NCI-H774 (cell line): ENCODE measurements at regions not wholly inside any gene's neighbourhood (a gene's known extent, or its start where the extent isn't known, plus 50 kb on each side); places are given as distances from the start of the nearest gene placed in this dataset.

Experiments
- DNase-seq: peaks from one replicate; lab custom pipeline; 2025; lab: John Stamatoyannopoulos, UW

DNA sequence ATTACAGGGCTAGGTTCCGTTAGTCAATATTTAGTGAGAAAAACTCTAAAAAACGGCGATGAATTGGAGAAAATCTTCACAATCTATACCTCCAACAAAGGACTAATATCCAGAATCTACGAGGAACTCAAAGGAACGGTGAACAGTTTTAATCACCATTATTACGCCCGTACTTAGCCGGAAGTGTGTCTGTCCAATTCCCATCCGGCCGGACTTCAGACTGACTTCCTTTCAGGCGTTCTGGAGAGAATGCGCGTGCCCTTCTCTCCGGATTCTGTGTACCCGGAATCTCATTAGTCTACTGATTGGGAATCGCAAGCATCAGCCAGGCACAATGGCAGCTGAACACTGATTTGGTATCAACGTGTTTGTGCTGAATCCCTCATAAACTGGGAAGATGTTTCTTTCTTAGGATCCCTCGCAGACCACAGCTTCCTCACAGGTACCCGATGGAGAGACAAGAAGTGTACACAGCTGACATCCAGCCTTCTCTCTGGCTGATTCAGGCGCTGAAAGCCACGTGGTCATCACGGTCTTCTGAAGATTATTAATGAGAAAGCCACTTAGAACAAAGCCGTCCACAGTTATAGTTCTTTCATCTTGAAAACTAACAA, 239.9 kb downstream of the ZNF516 start:
- DNase-seq = peak; percentile 41

DNA sequence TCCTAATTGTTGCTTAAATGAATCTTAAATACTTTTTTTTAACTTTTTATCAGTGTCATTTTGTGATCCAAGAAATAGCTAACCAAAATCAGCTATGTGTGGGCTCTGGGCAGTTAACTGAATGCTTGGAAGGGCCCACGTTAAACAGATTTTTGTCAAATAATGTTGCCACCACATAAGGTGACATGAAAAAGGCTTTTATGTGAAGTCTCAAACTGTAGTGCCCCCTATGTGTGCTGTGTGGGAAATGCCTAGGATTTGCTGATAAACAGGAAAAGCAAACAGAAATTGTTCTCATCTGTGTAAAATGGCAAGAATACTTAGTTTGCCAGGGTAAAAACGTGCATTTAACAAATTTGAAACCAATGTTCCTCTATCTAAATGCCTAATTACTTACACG, 242.2 kb downstream of the ZNF516 start:
- DNase-seq = no peak

DNA sequence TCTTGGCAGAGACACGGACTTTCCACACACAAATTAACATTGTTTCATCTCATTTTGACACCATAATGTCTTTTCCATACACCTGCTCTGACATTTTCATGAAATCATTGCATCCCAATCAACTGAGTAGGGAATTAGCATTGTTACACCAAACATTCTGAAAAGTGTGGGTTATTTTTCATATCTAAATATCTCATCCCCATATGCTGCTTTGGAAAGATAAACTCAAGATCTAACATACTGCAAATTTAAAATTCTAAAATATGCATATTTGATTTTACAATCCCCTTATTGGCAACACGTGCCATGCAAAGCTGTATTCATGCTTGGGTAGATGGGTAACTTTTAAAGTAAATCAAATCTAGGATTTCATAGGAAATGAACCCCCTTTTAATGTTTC, 242.9 kb downstream of the ZNF516 start:
- DNase-seq = no peak

DNA sequence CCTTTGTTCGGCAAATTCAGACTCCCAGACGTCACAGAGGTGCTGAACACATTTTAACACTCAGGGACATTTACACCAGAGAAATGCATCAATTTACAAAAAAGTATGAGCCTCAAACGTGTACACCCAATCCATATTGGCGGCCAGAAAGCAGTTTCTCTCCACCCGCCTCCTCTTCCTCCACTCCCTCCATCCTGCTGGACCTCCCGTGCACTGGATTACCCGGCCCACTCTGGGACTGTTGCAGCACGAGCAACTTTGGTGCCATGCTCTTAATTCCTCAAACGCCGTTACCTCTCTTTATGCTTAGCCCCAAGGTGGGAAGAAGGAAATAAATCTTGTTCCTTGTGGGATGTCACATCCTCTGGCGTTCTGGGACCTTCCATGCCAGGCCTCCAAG, 243.4 kb downstream of the ZNF516 start:
- DNase-seq = no peak

DNA sequence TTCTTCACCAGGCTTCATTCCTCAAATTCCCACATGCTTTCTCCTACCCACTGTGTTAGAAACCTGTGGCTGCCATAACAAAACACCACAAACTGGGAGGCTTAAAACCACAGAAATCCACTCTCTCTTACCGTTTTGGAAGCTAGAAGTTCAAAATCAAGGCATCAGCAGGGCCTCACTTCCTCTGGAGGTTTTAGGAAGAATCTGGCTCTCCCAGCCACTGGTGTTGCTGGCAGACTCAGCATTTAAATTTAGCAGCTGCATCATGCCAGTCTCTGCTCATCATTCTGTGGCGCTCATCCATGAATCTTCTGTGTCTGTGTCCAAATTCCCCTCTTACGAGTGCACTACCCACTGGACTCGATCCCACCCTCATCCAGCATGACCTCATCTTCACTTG, 248.5 kb downstream of the ZNF516 start:
- no peak for DNase-seq

DNA sequence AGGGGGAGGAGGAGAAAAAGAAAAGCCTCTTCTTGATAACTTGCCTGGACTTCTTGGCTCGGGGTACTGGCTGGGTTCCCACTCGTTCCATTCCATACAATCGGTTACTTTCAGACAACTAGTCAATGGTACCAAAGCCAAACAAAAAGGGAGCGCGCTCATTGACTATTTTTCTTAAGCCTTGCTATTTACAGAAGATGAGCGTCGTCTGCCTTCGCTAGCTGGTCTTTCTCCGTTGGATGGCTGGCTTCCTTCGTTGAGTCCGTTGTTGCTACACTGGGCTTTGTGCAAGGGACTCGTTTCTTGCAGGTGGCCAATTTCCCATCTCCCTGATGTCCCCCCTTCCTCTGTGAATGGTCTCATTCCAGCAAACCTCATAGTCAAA, 260.4 kb downstream of the ZNF516 start:
- DNase-seq = no peak

DNA sequence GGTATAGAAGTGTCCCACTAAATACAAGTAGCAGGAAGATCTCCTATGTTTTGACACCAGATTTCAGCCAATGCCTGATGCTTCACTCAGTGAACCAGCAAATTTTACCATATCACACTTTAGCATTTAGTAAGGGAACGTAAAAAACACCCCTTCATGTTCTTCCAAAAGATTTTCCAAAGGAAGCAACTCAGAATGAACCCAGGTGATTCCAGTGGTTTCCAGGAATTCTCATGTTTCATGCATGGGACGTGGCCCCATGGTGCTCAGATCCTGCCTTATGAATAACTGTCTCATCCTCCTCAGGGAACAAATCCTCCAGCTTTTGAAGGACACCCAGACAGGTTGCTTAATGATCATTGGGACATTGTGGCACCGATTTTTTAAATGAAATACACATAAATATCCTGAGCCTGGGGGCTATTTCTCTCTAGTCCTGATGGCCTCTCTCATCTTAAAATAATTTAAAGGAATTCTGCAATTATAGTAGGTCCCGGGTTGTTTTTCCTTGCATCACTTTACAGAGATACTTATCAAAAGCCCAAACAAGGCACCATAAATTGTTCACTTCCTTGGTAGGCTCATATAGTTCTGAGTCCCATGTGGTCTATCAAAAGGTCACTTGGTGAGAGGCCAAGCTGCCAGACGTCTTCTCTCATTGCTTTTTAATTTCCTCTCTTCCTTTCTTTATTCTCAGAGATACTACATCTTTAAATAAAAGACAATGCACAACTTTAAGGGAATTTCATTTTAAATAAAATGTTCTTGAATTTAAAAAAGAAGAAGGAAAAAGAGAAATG, 261.0 kb downstream of the ZNF516 start:
- DNase-seq = no peak

DNA sequence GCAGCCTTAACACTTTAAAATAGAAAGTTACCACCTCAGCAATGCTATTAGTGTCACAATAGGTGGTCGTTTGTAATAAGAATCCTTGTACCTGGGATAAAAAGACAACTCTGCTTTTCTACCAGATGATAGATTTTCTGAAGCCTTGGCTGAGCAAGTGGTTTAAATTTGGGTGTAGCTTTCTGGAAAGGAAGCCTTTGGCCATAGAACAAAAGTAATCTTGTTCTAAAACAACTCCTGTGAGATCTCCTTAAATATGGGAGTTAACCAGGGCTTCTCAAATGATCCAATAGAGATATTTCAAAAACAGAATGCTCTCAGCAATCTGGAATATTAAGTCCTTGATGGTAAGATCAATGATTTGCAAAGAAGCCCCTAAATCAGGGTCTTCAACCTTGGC, 261.6 kb downstream of the ZNF516 start:
- DNase-seq = no peak

DNA sequence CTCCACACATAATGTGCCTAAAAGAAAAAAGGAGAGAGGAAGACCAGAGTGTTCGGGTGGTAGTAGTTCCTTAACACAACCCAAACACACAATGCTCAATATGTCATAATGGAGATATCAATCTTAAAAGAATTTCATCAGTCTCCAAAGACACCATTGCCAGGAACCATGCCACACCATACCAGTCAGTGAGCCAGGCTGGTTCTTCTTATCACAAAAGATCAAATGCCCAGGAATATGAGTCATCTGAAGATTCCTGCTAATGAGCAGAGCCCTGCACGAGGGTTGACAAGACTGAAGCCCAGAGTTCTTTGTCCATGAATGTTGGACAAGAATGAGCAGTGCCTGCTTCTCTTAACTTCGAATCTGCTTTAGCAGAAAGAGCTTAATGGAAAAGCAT, 262.3 kb downstream of the ZNF516 start:
- no peak for DNase-seq

DNA sequence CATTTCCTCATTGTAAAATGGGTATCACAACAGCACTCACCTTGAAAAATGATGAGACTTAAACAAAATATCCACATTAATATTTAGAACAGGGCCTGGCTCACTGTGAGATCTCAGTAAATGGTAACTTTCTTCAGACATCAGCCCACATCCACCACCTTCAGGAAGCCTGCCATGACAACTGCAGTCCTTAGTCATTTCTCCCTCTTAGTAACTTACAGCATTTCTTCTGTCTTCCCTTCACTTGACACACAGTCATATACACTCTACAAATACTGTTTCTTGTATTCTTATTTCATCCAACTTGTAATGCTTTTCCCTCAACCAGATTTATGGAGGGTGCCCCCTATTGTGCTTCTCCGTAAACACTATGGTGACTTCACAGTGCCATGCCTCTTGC, 263.0 kb downstream of the ZNF516 start:
- no peak for DNase-seq

DNA sequence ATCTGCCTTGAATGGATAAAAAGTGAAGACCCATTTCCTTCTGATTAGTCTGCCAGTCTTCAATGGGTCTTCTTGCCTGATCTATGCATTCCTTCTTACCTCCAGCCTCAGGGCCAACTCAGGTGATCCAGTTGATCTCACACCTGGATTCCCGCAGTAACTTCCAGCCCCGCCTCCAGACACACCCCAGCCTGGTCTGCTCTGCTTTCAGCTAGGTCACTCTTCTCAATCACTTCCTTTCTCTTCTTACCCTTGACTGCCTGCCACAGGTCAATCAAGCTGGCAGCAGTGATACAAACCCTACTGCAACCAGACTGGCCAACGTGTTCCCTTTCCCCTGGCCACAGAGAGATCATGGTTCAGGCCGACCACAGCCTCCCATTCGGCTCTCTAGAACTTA, 263.6 kb downstream of the ZNF516 start:
- DNase-seq = no peak

DNA sequence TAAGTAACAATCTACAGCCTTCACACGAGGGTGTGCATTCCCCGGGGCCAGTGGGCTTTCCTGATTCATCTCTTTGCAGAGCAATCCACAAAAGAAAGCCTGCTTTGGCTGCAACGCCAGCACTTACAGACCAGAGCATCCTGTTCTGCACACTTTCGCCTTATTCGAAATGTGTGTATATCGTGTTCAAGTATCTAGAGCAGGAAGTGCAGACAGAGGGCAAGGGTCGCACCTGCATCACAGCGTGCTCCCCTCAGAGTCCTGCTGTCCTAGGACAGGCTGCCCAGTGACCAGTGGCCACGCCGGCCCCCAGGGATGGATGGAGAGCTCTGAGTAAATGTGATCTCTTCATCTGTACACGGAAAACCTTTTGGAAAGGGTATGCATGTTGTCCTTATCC, 264.3 kb downstream of the ZNF516 start:
- no peak for DNase-seq

DNA sequence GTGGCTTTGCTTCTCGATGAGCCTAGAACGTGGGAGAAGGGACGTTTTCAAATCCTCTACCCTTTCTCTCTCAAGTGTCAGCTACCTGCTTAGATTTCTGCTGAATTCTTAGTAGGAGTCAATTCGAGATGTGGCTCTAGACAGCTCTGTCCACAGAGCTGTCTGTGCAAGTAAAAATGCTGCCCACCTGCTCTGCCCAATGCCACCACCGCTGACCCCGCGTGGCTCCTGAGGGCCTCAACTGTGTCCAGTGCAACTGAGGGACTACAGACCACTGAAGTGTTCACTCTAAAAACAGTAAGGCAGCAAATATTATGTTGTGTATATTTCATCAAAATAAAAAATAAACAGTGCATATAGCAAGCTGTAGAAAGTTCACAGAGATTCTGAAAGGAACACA, 266.3 kb downstream of the ZNF516 start:
- no peak for DNase-seq

DNA sequence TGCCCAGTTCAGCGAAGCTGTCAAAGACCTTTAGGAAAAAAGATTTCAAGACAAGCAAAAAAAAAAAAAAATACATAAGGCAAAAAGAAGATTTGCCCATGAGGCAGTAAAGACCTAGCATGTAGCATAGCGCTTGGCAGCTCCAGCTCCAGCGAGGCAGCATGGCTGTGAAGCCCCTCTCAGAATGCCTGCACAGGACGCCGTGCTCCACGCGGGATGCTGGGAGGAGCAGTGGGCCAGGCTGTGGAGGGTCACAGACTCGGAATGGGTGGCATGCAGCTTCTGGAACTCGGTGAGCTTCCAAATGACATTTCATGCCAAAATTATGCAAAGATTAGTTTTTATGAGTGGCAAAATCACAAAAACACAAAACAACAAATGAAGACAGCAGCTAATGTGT, 267.3 kb downstream of the ZNF516 start:
- no peak for DNase-seq

DNA sequence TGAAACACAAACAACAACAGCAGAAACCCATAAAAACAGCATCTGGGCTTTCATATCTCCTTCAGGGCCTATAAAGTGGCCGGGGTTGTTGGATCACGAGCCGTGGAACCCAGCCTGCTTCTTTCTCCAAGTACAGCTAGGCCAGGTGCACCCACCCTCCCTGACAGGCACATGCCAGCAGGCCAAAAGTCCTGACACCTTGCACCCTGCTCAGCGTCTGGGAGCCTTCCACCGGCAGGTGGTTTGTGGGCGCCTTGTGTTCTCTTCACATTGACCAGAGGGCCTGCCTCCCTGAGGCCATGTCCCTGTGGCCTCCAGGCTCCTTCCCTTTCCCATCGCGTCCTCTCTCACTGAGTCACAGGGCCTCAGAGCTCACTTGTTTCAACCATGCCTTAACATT, 271.6 kb downstream of the ZNF516 start:
- DNase-seq = no peak

DNA sequence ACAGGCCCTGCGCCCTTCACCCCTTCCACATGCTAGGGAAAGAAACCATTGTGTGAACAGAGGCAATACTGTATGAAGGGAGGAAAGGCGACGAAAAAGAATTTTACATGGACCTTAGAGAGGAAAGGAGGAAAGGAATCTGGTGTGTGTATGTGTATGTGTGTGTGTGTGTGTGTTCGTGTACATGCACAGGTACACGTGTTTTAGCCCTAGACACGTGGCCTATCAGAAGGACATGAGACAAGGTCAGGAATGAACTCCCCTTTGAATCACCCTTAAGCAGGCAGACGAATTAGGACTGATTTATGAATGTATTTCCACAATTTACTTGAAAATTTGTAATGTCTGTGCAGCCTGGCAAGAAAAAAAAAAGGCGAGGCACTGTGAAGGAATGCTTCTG, 276.0 kb downstream of the ZNF516 start:
- no peak for DNase-seq

DNA sequence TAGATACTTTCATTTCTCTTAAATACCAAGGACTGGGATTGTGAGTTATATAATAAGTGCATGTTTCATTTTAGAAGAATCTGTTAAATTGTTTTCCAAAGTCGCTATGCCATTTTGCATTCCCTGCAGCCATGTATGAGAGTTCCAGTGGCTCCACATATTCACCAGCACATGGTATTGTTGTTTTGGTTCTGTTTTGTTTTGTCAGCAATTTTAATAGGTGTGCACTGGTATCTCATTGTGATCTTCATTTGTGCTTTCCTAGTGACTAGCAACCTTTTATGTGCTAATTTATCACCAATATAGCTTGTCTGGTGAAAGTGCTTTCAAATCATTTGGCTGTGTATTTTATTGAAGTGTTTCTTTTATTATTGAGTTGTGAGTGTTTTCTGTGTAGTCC, 278.9 kb downstream of the ZNF516 start:
- no peak for DNase-seq

DNA sequence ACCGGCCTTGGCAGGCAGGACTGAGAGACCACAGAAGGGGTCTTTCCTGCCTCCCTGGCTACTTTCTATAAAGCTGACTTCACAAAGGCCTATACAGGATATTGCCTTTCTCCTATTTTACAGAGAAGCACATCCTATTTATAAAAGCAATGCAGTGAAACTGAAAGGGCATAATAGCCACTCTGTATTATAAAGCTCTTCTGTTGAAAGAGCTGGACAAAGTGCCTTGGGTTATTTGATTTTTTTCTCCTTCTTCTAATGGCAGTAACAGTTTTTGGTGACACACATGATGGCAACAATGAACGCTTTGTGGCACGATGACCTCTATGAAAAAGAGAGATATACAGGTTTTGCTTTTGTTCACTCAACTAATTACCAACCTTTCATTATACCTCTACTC, 281.1 kb downstream of the ZNF516 start:
- no peak for DNase-seq

DNA sequence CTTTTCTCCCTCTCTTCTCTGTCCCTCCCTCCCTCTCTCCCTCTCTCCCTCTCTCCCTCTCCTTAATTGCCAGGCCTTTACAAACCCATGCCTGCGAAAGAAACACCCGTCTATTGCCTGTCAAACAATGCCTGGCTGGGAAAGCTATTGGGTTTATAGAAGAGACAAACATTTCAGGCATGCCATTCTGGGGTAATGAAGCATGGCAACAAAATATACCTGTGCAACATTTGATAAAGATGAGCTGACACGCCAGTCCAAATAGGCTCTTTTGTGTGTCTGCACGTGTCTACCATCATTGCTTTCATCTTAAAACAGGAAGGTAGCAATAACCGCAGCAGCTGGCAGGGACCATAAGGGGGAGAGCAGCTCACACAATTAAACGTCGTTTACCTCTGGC, 282.1 kb downstream of the ZNF516 start:
- peak; percentile 89 for DNase-seq

DNA sequence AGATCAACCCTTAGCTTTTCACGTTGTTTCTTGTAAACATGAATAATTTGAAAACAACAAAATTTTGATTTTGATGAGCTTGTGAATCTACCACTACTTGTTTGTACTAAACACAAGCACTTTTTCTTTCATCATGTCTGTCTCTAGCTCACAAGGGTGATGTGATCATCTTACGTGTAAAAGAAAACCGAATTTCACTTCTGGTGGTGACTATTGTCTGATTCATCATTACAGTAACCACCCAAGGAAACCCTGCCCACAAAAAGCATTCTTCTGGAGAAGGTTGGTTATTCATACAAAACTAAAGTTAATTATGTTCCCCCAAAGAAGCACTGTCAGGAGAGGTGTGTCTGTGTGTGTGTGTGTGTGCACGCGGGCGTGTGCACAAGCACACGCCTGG, 285.4 kb downstream of the ZNF516 start:
- DNase-seq = no peak

DNA sequence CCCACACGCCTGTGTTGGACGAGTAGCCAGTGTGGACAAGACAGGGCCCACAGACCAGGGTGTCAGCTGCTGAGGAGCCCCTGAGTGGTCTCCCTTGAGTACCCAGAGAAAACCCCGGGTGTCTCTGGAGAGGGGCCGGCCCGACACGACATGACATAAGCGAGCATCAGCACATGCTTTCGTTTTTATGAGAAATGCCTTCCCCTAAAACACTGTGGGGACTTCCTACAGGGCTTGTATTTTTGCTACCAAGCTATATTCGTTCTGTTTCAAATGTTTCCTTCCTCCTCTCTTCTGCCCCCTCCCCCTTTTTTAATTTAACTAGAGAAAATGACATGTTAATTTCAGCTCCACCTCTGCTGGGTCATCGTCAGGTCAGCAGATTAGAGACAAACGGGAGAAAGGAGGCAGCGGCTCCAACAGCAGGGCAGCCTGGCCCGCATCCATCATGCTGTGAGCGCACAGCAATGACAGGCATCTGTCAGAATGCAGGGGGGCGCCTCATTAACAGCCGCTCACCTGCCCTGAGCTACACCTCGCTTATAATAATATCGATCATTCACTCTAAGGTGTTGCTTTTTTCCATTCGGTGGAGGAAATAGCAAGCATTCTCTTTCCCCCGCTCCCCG, 286.2 kb downstream of the ZNF516 start:
- DNase-seq = no peak

DNA sequence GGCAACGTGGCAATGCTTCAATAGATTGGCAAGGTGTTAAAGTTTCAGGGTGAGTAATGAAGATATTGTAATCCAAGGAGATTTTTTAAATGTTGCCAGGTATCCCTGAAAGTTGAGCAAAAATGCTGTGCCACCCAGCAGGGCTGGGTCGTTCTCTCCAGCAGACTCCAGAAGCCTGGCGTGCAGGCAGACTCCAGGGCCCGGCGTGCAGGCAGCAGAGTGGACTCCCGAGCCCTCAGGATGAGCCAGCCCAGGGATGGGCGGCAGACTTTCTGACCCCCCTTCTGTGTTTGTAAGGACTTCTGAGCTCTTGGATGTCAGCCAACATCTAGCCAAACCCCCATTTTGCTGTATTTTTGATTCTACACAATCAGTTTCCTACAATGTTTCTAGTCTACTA, 289.1 kb downstream of the ZNF516 start:
- DNase-seq = no peak

DNA sequence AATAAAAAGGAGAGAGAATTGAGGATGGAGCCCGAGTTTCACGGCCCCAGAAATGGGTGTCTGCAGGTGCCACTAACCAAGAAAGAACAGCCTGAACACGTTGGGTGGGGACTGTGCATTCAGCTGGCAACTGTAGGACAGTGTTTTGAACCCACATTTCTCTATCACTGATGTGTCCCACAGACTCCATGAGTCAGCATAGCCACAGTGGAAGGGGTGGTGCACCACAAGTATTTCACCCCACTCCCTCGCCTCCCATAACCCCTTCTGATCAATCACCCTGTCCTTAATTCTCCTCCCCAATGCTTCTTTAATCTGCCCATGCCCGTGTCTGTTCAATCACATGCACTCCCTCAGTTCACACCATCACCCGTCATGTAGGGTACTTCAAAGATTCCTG, 291.5 kb downstream of the ZNF516 start:
- no peak for DNase-seq

DNA sequence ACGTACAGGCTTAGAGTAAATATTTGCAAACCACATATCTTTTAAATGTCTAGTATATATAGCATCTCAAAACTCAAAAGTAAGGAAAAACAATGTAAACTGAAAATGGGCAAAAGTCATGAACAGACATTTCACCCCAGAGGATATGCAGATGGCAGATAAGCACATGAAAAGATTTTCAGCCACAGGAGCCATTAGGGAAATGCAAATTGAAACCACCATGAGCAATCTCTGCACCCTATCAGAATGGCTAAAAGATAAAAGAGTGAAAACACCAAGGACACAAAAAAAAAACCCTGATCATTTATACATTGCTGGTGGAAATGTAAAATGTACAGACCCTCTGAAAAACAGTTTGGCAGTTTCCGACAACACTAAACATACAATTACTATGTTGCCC, 292.7 kb downstream of the ZNF516 start:
- no peak for DNase-seq
